PC-9 (cell line): ENCODE measurements at regions not wholly inside any gene's neighbourhood (a gene's known extent, or its start where the extent isn't known, plus 50 kb on each side); places are given as distances from the start of the nearest gene placed in this dataset.

Experiments used
- EZH2 ChIP-seq: fragments of 200-600 bp; sonication (generic); IDR thresholded peaks from 2 replicates; pipeline ENCODE4 v1.8.0; 2017; ENCODE audit warnings: antibody characterized with exemption, low read depth
- TF ChIP-seq, protein P1 (sequence below): fragments of 200-600 bp; sonication (generic); conservative IDR thresholded peaks from 2 replicates; pipeline ENCODE4 v1.6.1; 2017; ENCODE audit warnings: mixed run types, antibody characterized with exemption, mild to moderate bottlenecking, moderate library complexity

DNA sequence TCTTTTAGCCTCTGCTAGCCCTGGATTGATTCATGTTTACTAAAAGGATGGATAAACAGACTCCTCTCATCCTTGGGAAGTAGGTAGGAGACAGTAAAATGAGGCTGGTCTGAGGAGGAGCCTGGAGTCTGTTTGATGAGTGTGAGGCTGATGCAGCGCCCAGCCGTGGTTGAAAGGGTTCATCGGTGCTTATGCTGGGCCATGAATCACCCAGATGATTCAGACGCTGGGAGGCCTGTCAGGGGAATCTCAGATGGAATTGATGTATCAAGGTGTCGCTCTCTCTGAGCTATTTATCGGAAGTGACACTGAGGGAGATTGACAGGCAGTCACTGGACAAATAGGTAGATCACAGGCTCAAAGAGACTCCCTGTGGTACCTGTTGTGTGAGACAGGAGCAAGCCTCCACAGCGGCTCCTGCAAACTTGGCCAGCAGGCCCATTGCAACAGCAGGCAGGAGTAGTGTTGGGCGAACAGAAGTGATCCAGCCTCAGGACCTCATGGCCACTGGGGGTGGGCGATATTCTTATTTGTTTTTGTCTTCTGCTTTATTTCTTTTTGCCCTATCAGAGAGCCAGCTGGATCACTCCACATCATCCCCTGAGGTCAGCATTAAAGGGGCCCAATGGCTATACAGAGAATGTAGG, 109.9 kb upstream of the CADM1 start:
- TF ChIP-seq EZH2 = no peak
- TF ChIP-seq, protein P1, sequence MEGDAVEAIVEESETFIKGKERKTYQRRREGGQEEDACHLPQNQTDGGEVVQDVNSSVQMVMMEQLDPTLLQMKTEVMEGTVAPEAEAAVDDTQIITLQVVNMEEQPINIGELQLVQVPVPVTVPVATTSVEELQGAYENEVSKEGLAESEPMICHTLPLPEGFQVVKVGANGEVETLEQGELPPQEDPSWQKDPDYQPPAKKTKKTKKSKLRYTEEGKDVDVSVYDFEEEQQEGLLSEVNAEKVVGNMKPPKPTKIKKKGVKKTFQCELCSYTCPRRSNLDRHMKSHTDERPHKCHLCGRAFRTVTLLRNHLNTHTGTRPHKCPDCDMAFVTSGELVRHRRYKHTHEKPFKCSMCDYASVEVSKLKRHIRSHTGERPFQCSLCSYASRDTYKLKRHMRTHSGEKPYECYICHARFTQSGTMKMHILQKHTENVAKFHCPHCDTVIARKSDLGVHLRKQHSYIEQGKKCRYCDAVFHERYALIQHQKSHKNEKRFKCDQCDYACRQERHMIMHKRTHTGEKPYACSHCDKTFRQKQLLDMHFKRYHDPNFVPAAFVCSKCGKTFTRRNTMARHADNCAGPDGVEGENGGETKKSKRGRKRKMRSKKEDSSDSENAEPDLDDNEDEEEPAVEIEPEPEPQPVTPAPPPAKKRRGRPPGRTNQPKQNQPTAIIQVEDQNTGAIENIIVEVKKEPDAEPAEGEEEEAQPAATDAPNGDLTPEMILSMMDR = no peak
